Endothelial cell of umbilical vein (primary cell): ENCODE measurements at regions not wholly inside any gene's neighbourhood (a gene's known extent, or its start where the extent isn't known, plus 50 kb on each side); places are given as distances from the start of the nearest gene placed in this dataset.
"Not testable (repeated sequence)": the region's sequence is repeated elsewhere in the genome, so short reads cannot be mapped to it uniquely, and the experiment has no call there.

Experiments used
- BruUV-seq: library from RNA; stranded (reverse); fragments of 400-500 nt; replicated peaks from 2 replicates; lab custom pipeline; 2021; lab: Mats Ljungman, UMichigan
- CTCF ChIA-PET: fragments of 300-600, 350-600 bp; sonication (Branson Sonifier 250); formaldehyde crosslinking; loops from one replicate; lab custom pipeline; 2021; ENCODE audit warnings: antibody characterized with exemption, inconsistent platforms; lab: Charles Lee
- POLR2A ChIA-PET: fragments of 300-600, 350-600 bp; sonication (Branson Sonifier 250); formaldehyde crosslinking; loops from one replicate; lab custom pipeline; 2021; ENCODE audit warnings: antibody characterized with exemption, inconsistent platforms; lab: Charles Lee
- DNase-seq: peaks from one replicate; pipeline ENCODE4 v3.0.0-alpha.2; 2011; ENCODE audit warnings: low read depth, low spot score
- FAIRE-seq: peaks from 2 replicates; lab custom pipeline; 2011; peaks lifted over from hg19 to GRCh38; lab: Jason Lieb, UNC
- H2AFZ ChIP-seq: 2 replicates; pipeline ENCODE4 v1.6.0; 2012; ENCODE audit warnings: low read depth, low read length, control low read depth, inconsistent platforms
- H3K27ac ChIP-seq: 2 replicates; pipeline ENCODE4 v1.5.1; 2011; ENCODE audit warnings: low read depth, mild to moderate bottlenecking, control low read depth, low read length, moderate library complexity; ENCODE audit not compliant: insufficient read depth
- H3K27me3 ChIP-seq, 2 experiments: 2 replicates each; pipeline versions ENCODE4 v1.6.0 to v1.6.1; 2011; ENCODE audit warnings: low read length in 2 of 2, mixed read lengths in 1 of 2; ENCODE audit not compliant: control insufficient read depth in 2 of 2, insufficient read depth in 2 of 2
- H3K36me3 ChIP-seq, 2 experiments: 2 replicates in 1 of 2; 3 replicates in 1 of 2; pipeline ENCODE4 v1.5.1; 2011; ENCODE audit warnings: low read length in 2 of 2, mild to moderate bottlenecking in 1 of 2, moderate library complexity in 1 of 2; ENCODE audit not compliant: control insufficient read depth in 2 of 2, insufficient read depth in 2 of 2; ENCODE audit errors: extremely low read depth in 1 of 2
- H3K4me1 ChIP-seq: 3 replicates; pipeline ENCODE4 v1.5.1; 2011; ENCODE audit warnings: mild to moderate bottlenecking, low read length; ENCODE audit not compliant: control insufficient read depth, insufficient read depth; ENCODE audit errors: extremely low read depth
- H3K4me2 ChIP-seq: 2 replicates; pipeline ENCODE4 v1.6.1; 2011; ENCODE audit warnings: low read length, control low read depth, mixed read lengths; ENCODE audit not compliant: insufficient read depth
- H3K4me3 ChIP-seq, 3 experiments: fragments of 200-600 bp in 1 of 3; sonication (generic), shearing (Covaris generic) in 1 of 3; replicated peaks in 1 of 3; 2 replicates each; pipeline ENCODE4 v1.5.1; 2011 to 2016; ENCODE audit warnings: control low read depth in 3 of 3, low read length in 3 of 3, mild to moderate bottlenecking in 2 of 3, inconsistent platforms in 1 of 3, low read depth in 1 of 3, moderate library complexity in 1 of 3; ENCODE audit not compliant: insufficient read depth in 1 of 3
- H3K79me2 ChIP-seq: 2 replicates; pipeline ENCODE4 v1.6.0; 2012; ENCODE audit warnings: low read length, inconsistent platforms; ENCODE audit not compliant: control insufficient read depth, insufficient read depth
- H3K9ac ChIP-seq: replicated peaks from 2 replicates; pipeline ENCODE3; 2011; ENCODE audit warnings: low read length, control low read depth; ENCODE audit not compliant: insufficient read depth; ENCODE audit errors: extremely low read depth
- H3K9me1 ChIP-seq: replicated peaks from 3 replicates; pipeline ENCODE4 v1.6.0; 2011; ENCODE audit warnings: mild to moderate bottlenecking, low read length; ENCODE audit not compliant: control insufficient read depth, insufficient read depth; ENCODE audit errors: extremely low read depth
- H3K9me3 ChIP-seq: replicated peaks from 2 replicates; pipeline ENCODE4 v1.5.1; 2012; ENCODE audit warnings: low read length, inconsistent platforms; ENCODE audit not compliant: control insufficient read depth, insufficient read depth
- H4K20me1 ChIP-seq: replicated peaks from 2 replicates; pipeline ENCODE3; 2011; ENCODE audit warnings: mild to moderate bottlenecking, low read length; ENCODE audit not compliant: control insufficient read depth, insufficient read depth; ENCODE audit errors: extremely low read depth
- EZH2 ChIP-seq: IDR thresholded peaks from 2 replicates; pipeline ENCODE4 v1.6.1; 2012; ENCODE audit warnings: borderline replicate concordance, low read depth, mild to moderate bottlenecking, moderate library complexity, low read length, inconsistent platforms; ENCODE audit not compliant: severe bottlenecking
- FOS ChIP-seq: IDR thresholded peaks from 2 replicates; pipeline ENCODE4 v1.6.1; 2011; ENCODE audit warnings: mild to moderate bottlenecking, low read length, moderate library complexity, borderline replicate concordance; ENCODE audit not compliant: insufficient read depth
- GATA2 ChIP-seq: IDR thresholded peaks from 2 replicates; pipeline ENCODE4 v1.7.0; 2011; ENCODE audit warnings: low read depth, mild to moderate bottlenecking, moderate library complexity, mixed read lengths, low read length; ENCODE audit not compliant: insufficient read length, insufficient read depth
- JUN ChIP-seq: IDR thresholded peaks from 2 replicates; pipeline ENCODE4 v1.6.1; 2011; ENCODE audit warnings: borderline replicate concordance, low read depth; ENCODE audit not compliant: insufficient read length, insufficient read depth
- MYC ChIP-seq: IDR thresholded peaks from one replicate; pipeline ENCODE4 v1.6.1; 2011; ENCODE audit warnings: mild to moderate bottlenecking, low read depth, low read length
- POLR2A ChIP-seq: IDR thresholded peaks from 2 replicates; pipeline ENCODE4 v1.6.1; 2012; ENCODE audit warnings: low read depth, mild to moderate bottlenecking, control low read depth, low read length
- POLR2AphosphoS5 ChIP-seq: IDR thresholded peaks from 2 replicates; pipeline ENCODE4 v1.6.1; 2012; ENCODE audit warnings: low read depth, mild to moderate bottlenecking, control low read depth, low read length, moderate library complexity; ENCODE audit not compliant: insufficient read depth
- dilution Hi-C: fragments of 300-500 bp; cut with MboI; formaldehyde crosslinking; loops from one replicate; pipeline ENCODE4 v1.15.0; 2019; ENCODE audit warnings: low sequenced_read_pairs; ENCODE audit not compliant: extremely low pct_ligation_motif_present
- intact Hi-C: fragments of 100-400 bp; cut with micrococcal nuclease; formaldehyde crosslinking; loops from one replicate; pipeline ENCODE4 v1.10.0; 2022
- TF ChIP-seq, protein P1 (sequence below), 2 donors: IDR thresholded peaks; 1 replicate in 1 of 2; 2 replicates in 1 of 2; pipeline ENCODE4 v1.5.1; 2011; ENCODE audit warnings: low read length in 2 of 2, mild to moderate bottlenecking in 2 of 2, moderate library complexity in 2 of 2, control low read depth in 1 of 2, inconsistent platforms in 1 of 2, low read depth in 1 of 2; ENCODE audit not compliant: insufficient read depth in 1 of 2; ENCODE audit errors: extremely low read depth in 1 of 2
- TF ChIP-seq, protein P2 (sequence below): IDR thresholded peaks from 2 replicates; pipeline ENCODE4 v1.6.1; 2011; ENCODE audit not compliant: insufficient read depth, insufficient read length

DNA sequence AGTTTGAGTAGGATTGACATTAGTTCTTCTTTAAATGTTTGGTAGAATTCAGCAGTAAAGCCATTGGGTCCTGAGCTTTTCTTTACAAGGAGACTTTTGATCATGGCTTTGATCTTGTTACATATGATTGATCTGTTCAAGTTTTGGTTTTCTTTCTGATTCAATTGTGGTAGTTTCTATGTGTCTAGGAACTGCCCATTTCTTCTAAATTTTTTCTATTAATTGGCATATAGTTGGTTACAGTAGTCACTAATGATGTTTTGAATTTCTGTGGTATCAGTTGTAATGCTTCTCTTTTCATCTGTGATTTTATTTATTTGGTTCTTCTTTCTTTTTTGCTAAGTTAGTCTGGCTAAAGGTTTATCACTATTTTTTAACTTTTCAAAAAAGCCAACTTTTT, 73.3 kb upstream of the DLGAP1 start:
- H3K36me3 ChIP-seq, result no peaks in the 10 kb centered on the region
- TF ChIP-seq JUN (no peak), POLR2AphosphoS5 (no peak), POLR2A (no peak), EZH2 (no peak), FOS (no peak), GATA2 (no peak), MYC (no peak)
- TF ChIP-seq, protein P1, sequence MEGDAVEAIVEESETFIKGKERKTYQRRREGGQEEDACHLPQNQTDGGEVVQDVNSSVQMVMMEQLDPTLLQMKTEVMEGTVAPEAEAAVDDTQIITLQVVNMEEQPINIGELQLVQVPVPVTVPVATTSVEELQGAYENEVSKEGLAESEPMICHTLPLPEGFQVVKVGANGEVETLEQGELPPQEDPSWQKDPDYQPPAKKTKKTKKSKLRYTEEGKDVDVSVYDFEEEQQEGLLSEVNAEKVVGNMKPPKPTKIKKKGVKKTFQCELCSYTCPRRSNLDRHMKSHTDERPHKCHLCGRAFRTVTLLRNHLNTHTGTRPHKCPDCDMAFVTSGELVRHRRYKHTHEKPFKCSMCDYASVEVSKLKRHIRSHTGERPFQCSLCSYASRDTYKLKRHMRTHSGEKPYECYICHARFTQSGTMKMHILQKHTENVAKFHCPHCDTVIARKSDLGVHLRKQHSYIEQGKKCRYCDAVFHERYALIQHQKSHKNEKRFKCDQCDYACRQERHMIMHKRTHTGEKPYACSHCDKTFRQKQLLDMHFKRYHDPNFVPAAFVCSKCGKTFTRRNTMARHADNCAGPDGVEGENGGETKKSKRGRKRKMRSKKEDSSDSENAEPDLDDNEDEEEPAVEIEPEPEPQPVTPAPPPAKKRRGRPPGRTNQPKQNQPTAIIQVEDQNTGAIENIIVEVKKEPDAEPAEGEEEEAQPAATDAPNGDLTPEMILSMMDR (IDR thresholded peaks at IDR 0.05; ENCODE audit: extremely low read depth in 1 of 2, insufficient read depth in 1 of 2, low read depth in 1 of 2, low read length in 2 of 2), result no peak
- TF ChIP-seq, protein P2, sequence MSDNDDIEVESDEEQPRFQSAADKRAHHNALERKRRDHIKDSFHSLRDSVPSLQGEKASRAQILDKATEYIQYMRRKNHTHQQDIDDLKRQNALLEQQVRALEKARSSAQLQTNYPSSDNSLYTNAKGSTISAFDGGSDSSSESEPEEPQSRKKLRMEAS, result no peak
- intact Hi-C loops (no loop called here), dilution Hi-C loops (no loop called here)
- no peak overlapping the region for H3K27ac ChIP-seq
- no peak for FAIRE-seq
- POLR2A ChIA-PET, result no interaction called here
- no peaks in the 10 kb centered on the region for H3K4me1 ChIP-seq
- no peaks in the 10 kb centered on the region for H3K9me1 ChIP-seq
- H2AFZ ChIP-seq, result no peak overlapping the region
- no TSS peak for BruUV-seq
- CTCF ChIA-PET, result no interaction called here
- DNase-seq, result no peak
- peaks cover 2% of the 10 kb centered on the region for H3K9me3 ChIP-seq
- H3K9ac ChIP-seq, result no peak overlapping the region
- no peaks in the 10 kb centered on the region for H4K20me1 ChIP-seq
- no peaks in the 10 kb centered on the region for H3K27me3 ChIP-seq
- H3K4me2 ChIP-seq, result no peak overlapping the region
- H3K4me3 ChIP-seq, result no peak overlapping the region
- no peaks in the 10 kb centered on the region for H3K79me2 ChIP-seq

DNA sequence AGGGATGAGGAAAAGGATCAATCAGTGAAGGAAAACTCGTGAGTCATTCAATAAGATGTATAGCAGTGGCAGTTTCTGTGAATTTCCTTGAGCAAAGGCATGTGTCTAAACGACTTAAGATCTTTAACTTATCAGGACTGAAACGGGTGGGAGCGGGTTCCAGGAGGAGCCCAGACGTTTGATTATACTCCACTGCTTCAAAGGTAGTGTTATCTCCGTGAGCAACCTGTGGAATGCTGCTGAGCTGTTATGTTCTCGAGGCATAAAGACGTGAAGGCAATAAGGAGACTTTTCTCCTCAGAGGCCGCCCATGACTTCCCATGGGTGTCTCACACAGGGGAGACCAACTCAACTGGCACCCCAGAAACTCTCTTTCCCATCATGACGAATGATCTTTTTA, 72.7 kb upstream of the DLGAP1 start:
- H3K9me3 ChIP-seq, BruUV-seq, H3K79me2 ChIP-seq, H3K27me3 ChIP-seq, DNase-seq, dilution Hi-C loops, CTCF ChIA-PET, H3K4me3 ChIP-seq, FAIRE-seq, H3K9ac ChIP-seq, H4K20me1 ChIP-seq, H3K36me3 ChIP-seq, H3K9me1 ChIP-seq, H3K27ac ChIP-seq, H2AFZ ChIP-seq, POLR2A ChIA-PET, H3K4me1 ChIP-seq, H3K4me2 ChIP-seq, intact Hi-C loops: not testable (repeated sequence)
